Stomach (tissue), 4 donors: ENCODE measurements at regions not wholly inside any gene's neighbourhood (a gene's known extent, or its start where the extent isn't known, plus 50 kb on each side); places are given as distances from the start of the nearest gene placed in this dataset.

ENCODE experiments used
- CTCF ChIP-seq, 7 experiments: fragments of 450-650 bp in 4 of 7; fragments of 200-600 bp in 3 of 7; sonication (generic) in 3 of 7; IDR thresholded peaks; one replicate each; pipeline ENCODE4 v1.5.1; 2016 to 2019; ENCODE audit warnings: antibody characterized with exemption in 7 of 7, control low read depth in 2 of 7, mild to moderate bottlenecking in 1 of 7
- EP300 ChIP-seq: sonication (generic); formaldehyde crosslinking; IDR thresholded peaks from one replicate; pipeline ENCODE4 v1.6.1; 2017; ENCODE audit warnings: antibody characterized with exemption
- POLR2A ChIP-seq, 4 donors: fragments of 450-650 bp; IDR thresholded peaks; one replicate each; pipeline ENCODE4 v1.6.1; 2016; ENCODE audit warnings: antibody characterized with exemption in 4 of 4, control low read depth in 2 of 4, mild to moderate bottlenecking in 1 of 4, moderate library complexity in 1 of 4
- POLR2AphosphoS5 ChIP-seq, 3 donors: sonication (generic); formaldehyde crosslinking; IDR thresholded peaks; one replicate each; pipeline ENCODE4 v1.6.1; 2016; ENCODE audit warnings: antibody characterized with exemption in 3 of 3

DNA sequence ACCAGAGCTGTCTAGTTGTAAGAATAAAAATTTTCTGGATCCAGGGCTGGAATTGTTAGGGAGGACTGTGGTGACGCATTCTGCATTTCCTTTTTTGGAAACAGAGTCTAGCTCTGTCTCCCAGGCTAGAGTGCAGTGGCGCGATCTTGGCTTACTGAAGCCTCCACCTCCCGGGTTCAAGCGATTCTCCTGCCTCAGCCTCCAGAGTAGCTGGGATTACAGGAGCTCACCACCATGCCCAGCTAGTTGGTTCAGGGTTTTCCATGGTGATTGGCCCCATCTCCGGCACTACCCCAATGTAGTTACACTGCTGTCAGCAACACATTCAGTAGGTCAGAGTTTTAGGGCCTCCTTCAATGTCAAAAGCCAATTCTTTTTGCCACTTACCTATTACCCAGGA, 58.6 kb upstream of the RNF152 start:
- no peak for TF ChIP-seq POLR2A (IDR thresholded peaks at IDR 0.05)
- no peak for TF ChIP-seq CTCF (IDR thresholded peaks at IDR 0.05)
- TF ChIP-seq POLR2AphosphoS5 (IDR thresholded peaks at IDR 0.05): no peak
- no peak for TF ChIP-seq EP300
